Neutrophil (primary cell): ENCODE measurements at regions not wholly inside any gene's neighbourhood (a gene's known extent, or its start where the extent isn't known, plus 50 kb on each side); places are given as distances from the start of the nearest gene placed in this dataset.

Source experiments
- H3K27ac ChIP-seq: fragments of 200-600 bp; sonication (generic); 2 replicates; pipeline ENCODE4 v1.5.1; 2016; ENCODE audit warnings: mild to moderate bottlenecking, moderate library complexity
- H3K27me3 ChIP-seq: fragments of 200-600 bp; sonication (generic); 2 replicates; pipeline ENCODE4 v1.6.0; 2016; ENCODE audit warnings: mild to moderate bottlenecking
- H3K36me3 ChIP-seq: fragments of 200-600 bp; sonication (generic); 2 replicates; pipeline ENCODE4 v1.5.1; 2017
- H3K4me1 ChIP-seq, 2 experiments: fragments of 200-600 bp in 1 of 2; sonication (generic) in 1 of 2; 1 replicate in 1 of 2; 2 replicates in 1 of 2; pipeline versions ENCODE4 v1.5.1 to v1.6.1; 2013 to 2016; ENCODE audit warnings: low read depth in 1 of 2, low read length in 1 of 2, mild to moderate bottlenecking in 1 of 2, moderate library complexity in 1 of 2; ENCODE audit not compliant: control insufficient read depth in 1 of 2, insufficient read depth in 1 of 2
- H3K4me3 ChIP-seq, 2 experiments: fragments of 200-600 bp in 1 of 2; sonication (generic) in 1 of 2; 1 replicate in 1 of 2; 2 replicates in 1 of 2; pipeline ENCODE4 v1.5.1; 2013 to 2016; ENCODE audit warnings: low read depth in 1 of 2, low read length in 1 of 2, mild to moderate bottlenecking in 1 of 2, moderate library complexity in 1 of 2
- H3K9me3 ChIP-seq: fragments of 200-600 bp; sonication (generic); 2 replicates; pipeline ENCODE4 v1.5.1; 2016
- TF ChIP-seq, protein P1 (sequence below): fragments of 200-600 bp; sonication (generic); IDR thresholded peaks from 2 replicates; pipeline ENCODE4 v1.5.1; 2016; ENCODE audit warnings: antibody characterized with exemption

DNA sequence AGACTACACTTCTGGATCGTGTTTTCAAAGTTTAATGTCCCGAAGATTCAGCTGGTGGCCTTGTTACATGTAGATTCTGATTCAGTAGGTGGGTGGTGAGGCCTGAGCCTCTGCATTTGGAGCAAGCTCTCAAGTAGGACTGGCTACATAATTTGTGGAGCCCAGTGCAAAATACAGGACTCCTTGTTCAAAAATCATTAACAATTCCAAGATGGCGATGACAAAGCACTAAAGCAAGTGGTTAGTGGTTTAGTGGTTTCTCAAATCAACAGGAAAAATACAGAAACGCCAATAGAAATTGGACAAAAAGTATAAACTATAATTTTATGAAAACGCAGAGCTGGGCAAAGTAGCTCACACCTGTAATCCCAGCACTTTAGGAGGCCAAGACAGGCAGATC is 133.7 kb upstream of the STMND1 start:
- Histone ChIP-seq H3K36me3 (no peaks in the 10 kb centered on the region), H3K27ac (no peak overlapping the region), H3K9me3 (no peaks in the 10 kb centered on the region), H3K27me3 (no peaks in the 10 kb centered on the region), H3K4me3 (no peak overlapping the region), H3K4me1 (peaks cover 3 to 7% of the 10 kb centered on the region in 2 experiments)
- TF ChIP-seq, protein P1, sequence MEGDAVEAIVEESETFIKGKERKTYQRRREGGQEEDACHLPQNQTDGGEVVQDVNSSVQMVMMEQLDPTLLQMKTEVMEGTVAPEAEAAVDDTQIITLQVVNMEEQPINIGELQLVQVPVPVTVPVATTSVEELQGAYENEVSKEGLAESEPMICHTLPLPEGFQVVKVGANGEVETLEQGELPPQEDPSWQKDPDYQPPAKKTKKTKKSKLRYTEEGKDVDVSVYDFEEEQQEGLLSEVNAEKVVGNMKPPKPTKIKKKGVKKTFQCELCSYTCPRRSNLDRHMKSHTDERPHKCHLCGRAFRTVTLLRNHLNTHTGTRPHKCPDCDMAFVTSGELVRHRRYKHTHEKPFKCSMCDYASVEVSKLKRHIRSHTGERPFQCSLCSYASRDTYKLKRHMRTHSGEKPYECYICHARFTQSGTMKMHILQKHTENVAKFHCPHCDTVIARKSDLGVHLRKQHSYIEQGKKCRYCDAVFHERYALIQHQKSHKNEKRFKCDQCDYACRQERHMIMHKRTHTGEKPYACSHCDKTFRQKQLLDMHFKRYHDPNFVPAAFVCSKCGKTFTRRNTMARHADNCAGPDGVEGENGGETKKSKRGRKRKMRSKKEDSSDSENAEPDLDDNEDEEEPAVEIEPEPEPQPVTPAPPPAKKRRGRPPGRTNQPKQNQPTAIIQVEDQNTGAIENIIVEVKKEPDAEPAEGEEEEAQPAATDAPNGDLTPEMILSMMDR, result no peak

GRCh38 chr6:16967470-16967817 is 134.4 kb upstream of the STMND1 start:
- TF ChIP-seq, protein P1, result no peak
- Histone ChIP-seq H3K36me3 (no peaks in the 10 kb centered on the region), H3K9me3 (no peaks in the 10 kb centered on the region)

DNA sequence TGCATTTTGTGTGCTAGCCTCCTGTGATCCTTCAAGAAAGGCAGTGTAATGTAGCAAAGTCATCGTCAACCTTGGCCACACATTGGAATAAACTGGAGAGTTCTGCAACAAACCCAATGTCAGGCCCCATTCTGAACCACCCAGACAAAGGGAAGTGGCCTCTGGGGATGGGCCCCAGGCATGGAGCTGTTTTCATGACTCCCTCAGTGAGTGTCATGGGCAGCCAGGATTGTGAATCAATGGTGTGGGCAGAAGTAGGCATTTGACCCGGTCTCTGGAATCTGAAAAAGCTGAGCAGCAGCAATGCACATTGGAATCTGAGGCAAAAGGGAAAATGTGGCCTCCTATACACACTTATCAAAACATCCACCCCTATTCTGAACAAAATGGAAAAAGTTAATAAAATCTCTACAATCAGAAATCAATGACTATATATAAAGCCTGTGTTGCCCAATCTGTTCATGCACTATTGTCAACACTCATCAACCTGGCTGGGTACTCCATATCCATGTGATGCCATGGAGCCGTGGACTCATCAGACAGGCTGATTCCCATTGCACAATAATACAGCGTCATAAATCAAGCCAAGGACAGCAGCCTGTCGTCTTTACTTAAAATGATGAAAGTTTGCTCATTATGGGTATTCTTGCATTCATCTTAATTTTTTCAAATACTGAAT is 134.9 kb upstream of the STMND1 start:
- H3K27me3 ChIP-seq, result no peaks in the 10 kb centered on the region
- H3K36me3 ChIP-seq, result no peaks in the 10 kb centered on the region
- H3K4me3 ChIP-seq, result no peak overlapping the region
- no peaks in the 10 kb centered on the region for H3K9me3 ChIP-seq
- TF ChIP-seq, protein P1, result no peak
- H3K27ac ChIP-seq, result no peak overlapping the region
- H3K4me1 ChIP-seq, result peaks cover 0 to under 1% of the 10 kb centered on the region in 2 experiments

More at GRCh38 chr6:16967470-16967817, 134.4 kb upstream of the STMND1 start:
- no peak overlapping the region for H3K27ac ChIP-seq
- peaks cover 0 to 3% of the 10 kb centered on the region in 2 experiments for H3K4me1 ChIP-seq
- H3K4me3 ChIP-seq, result no peak overlapping the region
- H3K27me3 ChIP-seq, result no peaks in the 10 kb centered on the region

DNA sequence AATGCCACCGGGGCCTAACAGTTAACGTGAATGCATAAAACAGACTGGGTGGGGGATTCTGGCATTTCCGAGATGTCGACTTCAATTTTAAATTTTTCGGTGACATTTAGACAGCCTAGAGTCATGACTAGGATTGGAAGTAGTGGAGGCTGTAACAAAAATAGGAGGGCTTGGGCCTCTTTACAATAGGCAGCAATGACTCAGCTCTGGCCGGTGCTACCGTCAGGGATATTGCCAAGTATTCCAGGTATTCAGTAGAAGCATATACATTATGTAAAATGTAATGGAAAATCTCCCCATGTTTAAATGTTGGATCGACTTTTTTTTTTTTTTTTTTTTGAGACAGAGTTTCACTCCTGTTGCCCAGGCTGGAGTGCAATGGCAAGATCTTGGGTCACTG is 136.2 kb upstream of the STMND1 start:
- Histone ChIP-seq H3K9me3 (no peaks in the 10 kb centered on the region), H3K27me3 (no peaks in the 10 kb centered on the region), H3K4me1 (no peaks in the 10 kb centered on the region), H3K4me3 (no peak overlapping the region), H3K27ac (no peak overlapping the region), H3K36me3 (no peaks in the 10 kb centered on the region)
- TF ChIP-seq, protein P1, result no peak

GRCh38 chr6:16964553-16965499 is 137.0 kb upstream of the STMND1 start:
- no peaks in the 10 kb centered on the region for H3K9me3 ChIP-seq
- no peaks in the 10 kb centered on the region for H3K27me3 ChIP-seq
- H3K4me3 ChIP-seq, result no peak overlapping the region
- TF ChIP-seq, protein P1, result no peak
- H3K36me3 ChIP-seq, result no peaks in the 10 kb centered on the region
- no peak overlapping the region for H3K27ac ChIP-seq
- no peaks in the 10 kb centered on the region for H3K4me1 ChIP-seq
